K562 (cell line): ENCODE measurements at regions not wholly inside any gene's neighbourhood (a gene's known extent, or its start where the extent isn't known, plus 50 kb on each side); places are given as distances from the start of the nearest gene placed in this dataset.
"Not testable (repeated sequence)": the region's sequence is repeated elsewhere in the genome, so short reads cannot be mapped to it uniquely, and the experiment has no call there.

Source experiments
- ATAC-seq: fragments of 200-7000 bp; cut with Tn5 transposase; 3 replicates; pipeline ENCODE4 v1.9.1; 2020; ENCODE audit warnings: moderate library complexity
- BruUV-seq: library from RNA; stranded (reverse); fragments of 400-500 nt; replicated peaks from 2 replicates; lab custom pipeline; 2021; lab: Mats Ljungman, UMichigan
- CTCF ChIA-PET: fragments of 300-600 bp; formaldehyde crosslinking; extraction: SDS; loops from one replicate; lab custom pipeline; 2021; ENCODE audit warnings: low intra/inter-chr PET ratio; lab: Yijun Ruan, JAX
- POLR2A ChIA-PET: fragments of 300-600, 350-650 bp; sonication (Branson Sonifier 250); formaldehyde crosslinking; extraction: SDS; loops from one replicate; lab custom pipeline; 2021; ENCODE audit warnings: antibody characterized with exemption, inconsistent platforms; lab: Yijun Ruan, JAX
- DNase-seq, 4 experiments: peaks; one replicate each; pipeline versions ENCODE4 v3.0.0 to v3.0.0-alpha.2; 2011 to 2018; ENCODE audit warnings: low spot score in 3 of 4, mixed read lengths in 3 of 4; ENCODE audit errors: extremely low read depth in 1 of 4
- FAIRE-seq: peaks from 2 replicates; lab custom pipeline; 2011; peaks lifted over from hg19 to GRCh38; lab: Jason Lieb, UNC
- H2AFZ ChIP-seq: 2 replicates; pipeline ENCODE4 v1.6.0; 2011; ENCODE audit warnings: low read depth, low read length, control low read depth, inconsistent platforms
- H3K27ac ChIP-seq: fragments of 200-600 bp; 3 replicates; pipeline ENCODE4 v1.8.0; 2011; ENCODE audit warnings: low read depth, mild to moderate bottlenecking, control low read depth, inconsistent platforms, low read length, moderate library complexity, mixed read lengths; ENCODE audit errors: extremely low read depth
- H3K27me3 ChIP-seq, 2 experiments: fragments of 300-600 bp in 1 of 2; 2 replicates in 1 of 2; 3 replicates in 1 of 2; pipeline versions ENCODE4 v1.6.0 to v1.8.0; 2011; ENCODE audit warnings: inconsistent platforms in 2 of 2, low read length in 2 of 2, mild to moderate bottlenecking in 1 of 2, mixed read lengths in 1 of 2, moderate library complexity in 1 of 2; ENCODE audit not compliant: control insufficient read depth in 2 of 2, insufficient read depth in 2 of 2
- H3K36me3 ChIP-seq: fragments of 300-600 bp; 3 replicates; pipeline ENCODE4 v1.8.0; 2011; ENCODE audit warnings: mild to moderate bottlenecking, low read length, inconsistent platforms; ENCODE audit not compliant: control insufficient read depth, insufficient read depth
- H3K4me1 ChIP-seq, 2 experiments: fragments of 200-600 bp in 1 of 2; replicated peaks in 1 of 2; 2 replicates in 1 of 2; 3 replicates in 1 of 2; pipeline versions ENCODE4 v1.5.1 to v1.8.0; 2011; ENCODE audit warnings: inconsistent platforms in 2 of 2, low read length in 2 of 2, mild to moderate bottlenecking in 1 of 2, mixed read lengths in 1 of 2, moderate library complexity in 1 of 2; ENCODE audit not compliant: control insufficient read depth in 2 of 2, insufficient read depth in 2 of 2
- H3K4me2 ChIP-seq: 2 replicates; pipeline ENCODE4 v1.6.1; 2011; ENCODE audit warnings: low read length, control low read depth, inconsistent platforms, mixed read lengths; ENCODE audit not compliant: insufficient read depth
- H3K4me3 ChIP-seq: fragments of 200-600 bp; sonication (generic), shearing (Covaris generic); 2 replicates; pipeline ENCODE4 v1.5.1; 2016; ENCODE audit warnings: control low read depth, inconsistent platforms
- H3K79me2 ChIP-seq: fragments of 200-600 bp; 3 replicates; pipeline ENCODE4 v1.8.0; 2011; ENCODE audit warnings: low read length, inconsistent platforms; ENCODE audit not compliant: control insufficient read depth, insufficient read depth
- H3K9ac ChIP-seq, 2 experiments: 2 replicates each; pipeline versions ENCODE4 v1.6.0 to v1.6.1; 2011; ENCODE audit warnings: low read depth in 2 of 2, low read length in 2 of 2, control low read depth in 1 of 2, inconsistent platforms in 1 of 2, mild to moderate bottlenecking in 1 of 2, mixed read lengths in 1 of 2; ENCODE audit not compliant: insufficient read depth in 1 of 2
- H3K9me1 ChIP-seq: one replicate; pipeline ENCODE4 v1.6.0; 2011; ENCODE audit warnings: inconsistent platforms, mild to moderate bottlenecking, low read length, moderate library complexity; ENCODE audit not compliant: control insufficient read depth, insufficient read depth
- H3K9me3 ChIP-seq: replicated peaks from 2 replicates; pipeline ENCODE4 v1.5.1; 2011; ENCODE audit warnings: low read depth, low read length, inconsistent platforms; ENCODE audit not compliant: control insufficient read depth, insufficient read depth
- H4K20me1 ChIP-seq: replicated peaks from 2 replicates; pipeline ENCODE4 v1.6.1; 2011; ENCODE audit warnings: low read length, inconsistent platforms, mixed read lengths; ENCODE audit not compliant: control insufficient read depth, insufficient read depth
- ARNT ChIP-seq, 2 experiments: fragments of 450-650 bp; IDR thresholded peaks; 2 replicates each; pipeline ENCODE4 v1.6.1; 2016; ENCODE audit warnings: mild to moderate bottlenecking in 1 of 2
- DIDO1 ChIP-seq: fragments of 450-650 bp; IDR thresholded peaks from 2 replicates; pipeline ENCODE4 v1.6.1; 2016; ENCODE audit warnings: low read depth, missing biosample characterization, missing genetic modification characterization
- ETV6 ChIP-seq, 3 experiments: fragments of 150-350 bp in 1 of 3; sonication (generic) in 1 of 3; formaldehyde crosslinking in 1 of 3; IDR thresholded peaks; 2 replicates each; pipeline versions ENCODE4 v1.6.1 to v1.8.0; 2014 to 2022; ENCODE audit warnings: borderline replicate concordance in 2 of 3, low read depth in 2 of 3, antibody characterized with exemption in 1 of 3, low read length in 1 of 3, mild to moderate bottlenecking in 1 of 3, missing genetic modification reagents in 1 of 3
- L3MBTL2 ChIP-seq: fragments of 450-650 bp; IDR thresholded peaks from 2 replicates; pipeline ENCODE4 v1.6.1; 2016; ENCODE audit warnings: mild to moderate bottlenecking, moderate library complexity
- NFIC ChIP-seq: fragments of 450-650 bp; IDR thresholded peaks from 2 replicates; pipeline ENCODE4 v1.6.1; 2017; ENCODE audit warnings: mild to moderate bottlenecking, inconsistent platforms
- NR2C2 ChIP-seq, 2 experiments: fragments of 200-800 bp in 1 of 2; sonication (Bioruptor generic) in 1 of 2; sonication (generic) in 1 of 2; formaldehyde crosslinking in 1 of 2; IDR thresholded peaks; 2 replicates each; pipeline versions ENCODE4 v1.6.1 to v1.8.0; 2016 to 2022; ENCODE audit warnings: mild to moderate bottlenecking in 1 of 2, missing compliant biosample characterization in 1 of 2, missing genetic modification characterization in 1 of 2, missing genetic modification reagents in 1 of 2
- NR2F6 ChIP-seq: fragments of 450-650 bp; formaldehyde crosslinking; IDR thresholded peaks from 2 replicates; pipeline ENCODE4 v1.4.0; 2020; ENCODE audit warnings: mild to moderate bottlenecking
- SNRNP70 ChIP-seq: fragments of 200-400 bp; formaldehyde crosslinking; optimal IDR thresholded peaks from 2 replicates; pipeline ENCODE3; 2017; ENCODE audit warnings: low read depth, low read length
- SREBF2 ChIP-seq: sonication (generic); formaldehyde crosslinking; IDR thresholded peaks from 2 replicates; pipeline ENCODE4 v1.4.0; 2020; ENCODE audit warnings: mild to moderate bottlenecking, missing genetic modification reagents
- TEAD2 ChIP-seq: fragments of 450-650 bp; IDR thresholded peaks from 2 replicates; pipeline ENCODE4 v1.6.1; 2016; ENCODE audit warnings: missing genetic modification characterization, control low read depth, missing compliant biosample characterization
- ZNF431 ChIP-seq: sonication (generic); formaldehyde crosslinking; IDR thresholded peaks from 2 replicates; pipeline ENCODE4 v1.8.0; 2022; ENCODE audit warnings: mild to moderate bottlenecking, missing genetic modification reagents
- WGBS: fragments of 100-300 bp; shearing (Covaris generic); methylation state at CpG from one replicate; pipeline ENCODE4 v1.1.6; 2016; ENCODE audit warnings: low coverage, mixed read lengths; ENCODE audit not compliant: insufficient coverage; ENCODE audit errors: missing lambda C conversion rate; 5-methylcytosine and 5-hydroxymethylcytosine counted together
- in situ Hi-C: fragments of 300-500 bp; cut with MboI; formaldehyde crosslinking; loops from 4 replicates; pipeline ENCODE4 v1.15.0; 2018; ENCODE audit warnings: inconsistent platforms, mixed read lengths
- intact Hi-C: fragments of 100-400 bp; cut with micrococcal nuclease; formaldehyde crosslinking; loops from 2 replicates; pipeline ENCODE4 v1.14.2; 2022

- TF ChIP-seq TEAD2 = no peak
- no peak for TF ChIP-seq NR2F6 (CRISPR knock-in tag)
These were observed 72.7 kb downstream of the GPR85 start (continued) for GRCh38 chr7:113013761-113014449.

GRCh38 chr7:113012862-113013261 lies 73.8 kb downstream of the GPR85 start:
- H4K20me1 ChIP-seq, DNase-seq, H3K4me2 ChIP-seq, H3K36me3 ChIP-seq, H2AFZ ChIP-seq, POLR2A ChIA-PET, H3K27me3 ChIP-seq, H3K9ac ChIP-seq, H3K4me1 ChIP-seq, H3K79me2 ChIP-seq, H3K4me3 ChIP-seq, FAIRE-seq, H3K9me3 ChIP-seq, ATAC-seq, H3K27ac ChIP-seq, BruUV-seq, CTCF ChIA-PET, H3K9me1 ChIP-seq: not testable (repeated sequence)
- in situ Hi-C loops = loop anchor here (25.0 kb wide), 2 partner anchors 399 to 699 kb away; no protein-coding TSS in a partner anchor
- peak; percentile 97 for TF ChIP-seq ZNF431 (CRISPR knock-in tag)
- intact Hi-C loops = loop anchor here (5.0 kb wide), 1 partner anchor 461 kb away; no protein-coding TSS in a partner anchor
- 17% methylated on average over 1 of the region's 1 CpG for WGBS

- in situ Hi-C loops = loop anchor here (25.0 kb wide), 2 partner anchors 402 to 702 kb away; no protein-coding TSS in a partner anchor
- no peak for DNase-seq
- CTCF ChIA-PET = no interaction called here
These were observed 76.2 kb downstream of the GPR85 start for GRCh38 chr7:113010377-113010776.

More at GRCh38 chr7:113010377-113010776, 76.2 kb downstream of the GPR85 start:
- no peak overlapping the region for H3K9ac ChIP-seq
- no peaks in the 10 kb centered on the region for H3K36me3 ChIP-seq
- no peaks in the 10 kb centered on the region for H3K79me2 ChIP-seq
- no TSS peak for BruUV-seq
- intact Hi-C loops = loop anchor here (5.0 kb wide), 1 partner anchor 458 kb away; no protein-coding TSS in a partner anchor
- H3K9me3 ChIP-seq = peaks cover 5% of the 10 kb centered on the region; the same call in 1 of the 2 replicates
- TF ChIP-seq DIDO1 (tag) = no peak
- TF ChIP-seq SNRNP70 = no peak
- no peak for TF ChIP-seq L3MBTL2
- no peak for TF ChIP-seq NR2C2 (CRISPR knock-in tag; IDR thresholded peaks at IDR 0.05)
- no peak for TF ChIP-seq NR2C2 (tag; IDR thresholded peaks at IDR 0.05)
- TF ChIP-seq SREBF2 = no peak
- TF ChIP-seq ETV6 (IDR thresholded peaks at IDR 0.05; ENCODE audit: borderline replicate concordance in 1 of 2, low read depth in 2 of 2, low read length in 1 of 2) = no peak
- TF ChIP-seq ETV6 (CRISPR knock-in tag; IDR thresholded peaks at IDR 0.05; ENCODE audit: borderline replicate concordance) = no peak
- TF ChIP-seq ARNT (IDR thresholded peaks at IDR 0.05) = no peak
- TF ChIP-seq NFIC = peak; percentile 72
- ATAC-seq = no peak
- H3K4me2 ChIP-seq = no peak overlapping the region
- H3K4me3 ChIP-seq = no peak overlapping the region
- POLR2A ChIA-PET = interaction anchor here (0.7 kb wide), 1 partner anchor 43 kb away, joined by 3 read pairs; no protein-coding TSS in a partner anchor
- H3K27ac ChIP-seq = no peak overlapping the region
- no peaks in the 10 kb centered on the region for H3K9me1 ChIP-seq
- H2AFZ ChIP-seq = no peak overlapping the region
- no peaks in the 10 kb centered on the region for H4K20me1 ChIP-seq
- H3K27me3 ChIP-seq = no peaks in the 10 kb centered on the region
- peaks cover 0 to 1% of the 10 kb centered on the region in 2 experiments; a peak in 2 of 5 replicates for H3K4me1 ChIP-seq
- no peak for FAIRE-seq
